ENCODE measurements at regions not wholly inside any gene's neighbourhood (a gene's known extent, or its start where the extent isn't known, plus 50 kb on each side); places are given as distances from the start of the nearest gene placed in this dataset.

DNA sequence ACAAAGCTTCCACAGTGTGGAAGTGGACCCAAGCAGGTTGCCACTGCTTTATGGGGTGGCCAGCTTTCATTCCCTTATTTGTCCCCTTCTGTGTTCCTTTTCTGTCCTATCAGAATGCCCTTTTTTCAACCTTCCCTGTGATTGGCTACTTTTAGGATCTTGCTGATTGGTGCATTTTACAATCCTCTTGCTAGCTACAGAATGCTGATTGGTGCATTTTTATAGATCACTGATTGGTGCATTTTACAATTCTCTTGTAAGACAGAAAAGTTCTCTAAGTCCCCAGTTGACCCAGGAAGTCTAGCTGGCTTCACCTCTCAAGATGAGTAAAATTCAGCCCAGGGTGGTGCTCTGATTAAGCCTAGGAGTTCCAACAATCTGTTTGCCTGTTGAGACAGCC lies 157.2 kb upstream of the ERCC6L2 start:
- H3K27ac ChIP-seq (ENCODE audit: low read depth in 2 of 2, low read length in 2 of 2), result no peak overlapping the region
- no peak overlapping the region for H3K9ac ChIP-seq (ENCODE audit: low read length in 3 of 3)
- no peaks in the 10 kb centered on the region for H3K4me1 ChIP-seq (ENCODE audit: control insufficient read depth in 2 of 3, insufficient read depth in 2 of 3, low read depth in 1 of 3, low read length in 3 of 3)
- FAIRE-seq, result no peak
- no peaks in the 10 kb centered on the region for H3K27me3 ChIP-seq (ENCODE audit: control insufficient read depth, insufficient read depth, low read length)
- H3K9me3 ChIP-seq (ENCODE audit: control insufficient read depth in 2 of 3, insufficient read depth in 1 of 3, low read length in 3 of 3), result no peaks in the 10 kb centered on the region
- no peak for DNase-seq
- H3K4me3 ChIP-seq (ENCODE audit: low read length in 3 of 3), result no peak overlapping the region
- TF ChIP-seq CTCF (IDR thresholded peaks at IDR 0.05; ENCODE audit: borderline replicate concordance, extremely low read depth, insufficient read depth), result no peak
- H3K36me3 ChIP-seq (ENCODE audit: control insufficient read depth in 2 of 3, insufficient read depth in 3 of 3, low read length in 3 of 3), result no peaks in the 10 kb centered on the region
- intact Hi-C loops (cut with DNase I), result no loop called here

DNA sequence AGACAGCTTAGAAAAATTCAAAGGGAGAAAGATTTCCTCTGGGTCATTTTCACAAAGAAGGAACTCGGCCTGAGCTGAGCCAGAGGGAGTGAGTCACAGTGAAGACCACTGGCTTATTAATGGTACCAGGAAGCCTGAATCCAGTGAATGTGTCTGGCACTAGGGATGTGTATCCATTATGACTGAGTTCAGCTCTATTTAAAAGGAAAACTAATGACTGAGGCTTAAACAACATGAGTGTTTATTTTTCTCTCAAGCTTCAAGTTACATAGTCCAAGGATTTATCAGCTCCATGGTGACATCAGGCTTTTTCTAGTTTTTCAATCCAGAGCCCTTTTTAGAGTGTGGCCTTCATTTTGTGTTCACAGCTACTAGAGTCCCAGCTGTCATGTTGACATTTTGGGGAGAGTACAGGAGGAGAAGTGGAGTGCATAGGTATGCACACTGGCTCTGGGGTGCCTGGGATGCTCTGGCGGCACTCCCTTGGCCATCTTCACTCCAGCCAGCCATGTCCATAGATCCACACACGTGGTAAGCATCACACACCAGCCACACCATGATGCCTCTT lies 159.5 kb upstream of the ERCC6L2 start:
- intact Hi-C loops (cut with DNase I), result no loop called here
- Histone ChIP-seq H3K27ac (ENCODE audit: low read depth in 2 of 2, low read length in 2 of 2) (no peak overlapping the region), H3K36me3 (ENCODE audit: control insufficient read depth in 2 of 3, insufficient read depth in 3 of 3, low read length in 3 of 3) (no peaks in the 10 kb centered on the region), H3K4me1 (ENCODE audit: control insufficient read depth in 2 of 3, insufficient read depth in 2 of 3, low read depth in 1 of 3, low read length in 3 of 3) (no peaks in the 10 kb centered on the region), H3K9me3 (ENCODE audit: control insufficient read depth in 2 of 3, insufficient read depth in 1 of 3, low read length in 3 of 3) (no peaks in the 10 kb centered on the region), H3K27me3 (ENCODE audit: control insufficient read depth, insufficient read depth, low read length) (no peaks in the 10 kb centered on the region), H3K4me3 (ENCODE audit: low read length in 3 of 3) (no peak overlapping the region), H3K9ac (ENCODE audit: low read length in 3 of 3) (no peak overlapping the region)
- FAIRE-seq (no peak), DNase-seq (no peak)
- no peak for TF ChIP-seq CTCF (IDR thresholded peaks at IDR 0.05; ENCODE audit: borderline replicate concordance, extremely low read depth, insufficient read depth)

- intact Hi-C loops (cut with DNase I), result no loop called here
- FAIRE-seq (no peak), DNase-seq (no peak)
- TF ChIP-seq CTCF (IDR thresholded peaks at IDR 0.05; ENCODE audit: borderline replicate concordance, extremely low read depth, insufficient read depth), result no peak
- Histone ChIP-seq H3K4me1 (ENCODE audit: control insufficient read depth in 2 of 3, insufficient read depth in 2 of 3, low read depth in 1 of 3, low read length in 3 of 3) (no peaks in the 10 kb centered on the region), H3K36me3 (ENCODE audit: control insufficient read depth in 2 of 3, insufficient read depth in 3 of 3, low read length in 3 of 3) (no peaks in the 10 kb centered on the region), H3K9me3 (ENCODE audit: control insufficient read depth in 2 of 3, insufficient read depth in 1 of 3, low read length in 3 of 3) (no peaks in the 10 kb centered on the region), H3K9ac (ENCODE audit: low read length in 3 of 3) (no peak overlapping the region), H3K27me3 (ENCODE audit: control insufficient read depth, insufficient read depth, low read length) (no peaks in the 10 kb centered on the region), H3K27ac (ENCODE audit: low read depth in 2 of 2, low read length in 2 of 2) (no peak overlapping the region), H3K4me3 (ENCODE audit: low read length in 3 of 3) (no peak overlapping the region)
Measured at GRCh38 chr9:95710446-95710845, 165.0 kb upstream of the ERCC6L2 start.

DNA sequence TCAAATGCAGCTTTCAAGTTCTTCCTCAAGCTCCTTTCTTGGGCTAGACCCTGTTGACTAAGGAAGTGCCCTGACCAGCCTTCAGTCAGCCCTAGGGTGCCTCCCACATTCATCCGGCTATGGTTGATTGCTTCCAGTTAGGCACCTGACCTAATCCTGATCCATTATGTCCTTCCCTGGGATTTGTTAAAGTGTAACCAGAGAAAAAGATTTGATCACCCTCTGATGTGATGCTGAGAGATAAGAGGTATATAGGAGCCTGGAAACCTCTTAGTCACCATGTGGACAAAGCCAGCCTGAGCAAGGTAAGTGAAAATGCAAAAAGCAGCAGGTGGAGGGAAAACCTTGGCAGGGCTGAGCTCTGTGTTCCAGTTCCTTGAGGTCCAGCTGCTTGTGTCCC lies 178.8 kb upstream of the ERCC6L2 start:
- FAIRE-seq (no peak), DNase-seq (peak in 2 of 5 donors; percentile 40 to 49)
- intact Hi-C loops (cut with DNase I), result no loop called here
- Histone ChIP-seq H3K9me3 (ENCODE audit: control insufficient read depth in 2 of 3, insufficient read depth in 1 of 3, low read length in 3 of 3) (peaks cover 0 to 2% (median 0%) of the 10 kb centered on the region in 3 donors), H3K4me3 (ENCODE audit: low read length in 3 of 3) (no peak overlapping the region), H3K9ac (ENCODE audit: low read length in 3 of 3) (no peak overlapping the region), H3K27ac (ENCODE audit: low read depth in 2 of 2, low read length in 2 of 2) (no peak overlapping the region), H3K27me3 (ENCODE audit: control insufficient read depth, insufficient read depth, low read length) (no peaks in the 10 kb centered on the region), H3K4me1 (ENCODE audit: control insufficient read depth in 2 of 3, insufficient read depth in 2 of 3, low read depth in 1 of 3, low read length in 3 of 3) (peaks cover 0 to 2% (median 0%) of the 10 kb centered on the region in 3 donors), H3K36me3 (ENCODE audit: control insufficient read depth in 2 of 3, insufficient read depth in 3 of 3, low read length in 3 of 3) (no peaks in the 10 kb centered on the region)
- TF ChIP-seq CTCF (IDR thresholded peaks at IDR 0.05; ENCODE audit: borderline replicate concordance, extremely low read depth, insufficient read depth), result no peak

Data from kidney (tissue), 13 donors.